ENCODE measurements at regions not wholly inside any gene's neighbourhood (a gene's known extent, or its start where the extent isn't known, plus 50 kb on each side); places are given as distances from the start of the nearest gene placed in this dataset.

GRCh38 chr6:108779536-108780275 is 68.5 kb upstream of the ARMC2 start:
- no peak for DNase-seq

DNA sequence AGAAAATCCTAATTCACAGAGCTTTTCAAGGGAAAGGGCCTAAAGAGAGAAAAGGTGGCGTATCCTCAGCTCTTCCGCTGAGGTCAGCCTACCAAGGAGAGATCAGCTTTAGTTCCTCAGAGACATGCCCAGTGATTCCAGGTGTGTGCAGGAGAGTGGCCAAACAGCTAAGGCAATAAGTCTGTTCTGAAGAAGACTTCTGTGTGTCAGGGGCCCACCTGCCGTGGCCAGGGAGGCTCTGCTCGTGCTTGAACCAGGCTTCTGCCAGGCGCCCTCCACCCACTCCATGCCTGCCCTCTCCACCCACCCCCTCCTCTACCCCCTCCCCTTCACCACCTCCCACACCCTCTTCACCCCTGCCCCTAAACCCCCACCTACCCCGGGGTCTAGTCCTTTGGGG is 67.4 kb upstream of the ARMC2 start:
- DNase-seq, result no peak

DNA sequence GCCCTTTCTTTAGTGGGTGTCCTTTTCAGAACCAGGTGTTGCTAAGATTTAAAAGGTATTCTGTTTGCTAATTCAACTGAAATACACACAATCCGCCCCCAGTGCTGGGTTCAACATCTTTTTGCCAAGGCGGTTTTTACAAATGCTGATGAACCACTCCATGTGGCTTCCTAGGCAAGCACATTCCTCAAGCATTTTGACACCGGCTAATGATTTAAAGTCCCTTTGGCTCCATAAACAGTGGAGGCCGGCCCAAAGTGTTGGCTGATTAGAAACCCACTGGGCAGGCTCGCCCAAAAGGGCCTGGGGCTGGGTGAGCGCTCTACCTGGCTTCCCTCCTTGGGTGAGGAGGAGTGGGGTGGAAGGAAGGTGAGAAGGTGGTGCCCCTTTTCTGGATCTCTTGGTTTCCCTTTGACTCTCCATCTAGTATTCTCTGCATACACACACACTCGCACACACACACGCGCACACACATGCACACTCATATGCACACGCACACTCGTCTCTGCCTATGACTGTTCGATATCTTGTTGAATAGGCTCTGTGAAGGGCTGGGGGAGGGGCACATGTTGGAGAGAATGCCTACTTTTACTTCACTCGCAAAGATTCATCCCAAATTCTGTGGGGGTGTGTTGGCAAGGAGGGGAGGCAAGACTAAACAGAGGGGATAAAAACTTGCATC is 66.7 kb upstream of the ARMC2 start:
- DNase-seq, result no peak

- peak; percentile 78 for DNase-seq
Observed at GRCh38 chr6:108782179-108783041, 65.8 kb upstream of the ARMC2 start.

DNA sequence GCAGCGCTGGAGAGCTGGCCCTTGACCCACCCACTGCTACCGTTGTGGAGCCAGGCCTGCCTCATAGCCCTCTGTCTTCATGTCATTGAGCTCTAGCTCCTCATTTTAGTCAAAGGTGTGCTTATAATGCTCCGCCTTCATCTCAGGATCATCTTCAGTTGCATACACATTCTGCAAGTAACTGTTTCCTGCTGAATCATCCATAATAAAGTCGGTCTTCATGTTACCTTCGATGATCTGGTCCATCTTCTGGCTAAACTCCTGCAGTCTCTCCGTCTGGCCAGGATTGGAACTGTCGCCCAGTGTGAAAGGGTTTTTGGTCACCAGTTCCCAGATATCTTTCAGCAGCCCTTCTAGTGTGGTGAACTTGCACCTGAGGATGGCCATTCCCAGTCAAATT is 62.6 kb upstream of the ARMC2 start:
- no peak for DNase-seq

DNA sequence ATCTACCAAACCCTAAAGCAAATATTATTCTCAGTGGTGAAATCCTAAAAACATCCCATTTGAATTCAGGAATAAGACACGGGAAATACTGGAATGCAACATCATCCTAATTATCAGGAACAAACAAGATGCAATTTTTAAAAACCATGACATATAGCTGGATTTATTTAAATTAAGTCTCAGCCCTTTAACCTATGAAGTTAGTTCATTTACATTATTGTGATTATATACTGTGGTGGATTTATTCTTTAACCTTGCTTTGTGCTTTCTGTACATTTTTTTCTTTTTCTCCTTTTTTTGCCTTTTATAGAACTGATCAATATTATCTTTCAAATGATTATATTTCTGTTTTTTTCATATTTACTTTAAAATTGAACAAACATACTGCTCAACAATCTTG is 59.8 kb upstream of the ARMC2 start:
- no peak for DNase-seq

DNA sequence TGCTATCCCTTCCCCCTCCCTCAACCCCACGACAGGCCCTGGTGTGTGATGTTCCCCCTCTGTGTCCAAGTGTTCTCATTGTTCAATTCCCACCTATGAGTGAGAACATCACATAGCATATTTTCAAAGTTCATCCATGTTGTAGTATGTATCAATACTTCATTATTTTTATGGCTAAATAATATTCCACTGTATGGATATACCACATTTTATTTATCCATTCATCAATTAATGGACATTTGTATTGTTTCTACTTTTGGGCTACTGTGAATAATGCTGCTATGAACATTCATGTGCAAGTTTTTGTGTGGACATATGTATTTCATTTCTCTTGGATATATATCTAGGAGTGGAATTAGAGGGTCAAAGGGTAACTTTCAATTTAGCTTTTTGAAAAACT is 58.7 kb upstream of the ARMC2 start:
- no peak for DNase-seq

GRCh38 chr6:108791700-108792099 is 56.5 kb upstream of the ARMC2 start:
- no peak for DNase-seq

DNA sequence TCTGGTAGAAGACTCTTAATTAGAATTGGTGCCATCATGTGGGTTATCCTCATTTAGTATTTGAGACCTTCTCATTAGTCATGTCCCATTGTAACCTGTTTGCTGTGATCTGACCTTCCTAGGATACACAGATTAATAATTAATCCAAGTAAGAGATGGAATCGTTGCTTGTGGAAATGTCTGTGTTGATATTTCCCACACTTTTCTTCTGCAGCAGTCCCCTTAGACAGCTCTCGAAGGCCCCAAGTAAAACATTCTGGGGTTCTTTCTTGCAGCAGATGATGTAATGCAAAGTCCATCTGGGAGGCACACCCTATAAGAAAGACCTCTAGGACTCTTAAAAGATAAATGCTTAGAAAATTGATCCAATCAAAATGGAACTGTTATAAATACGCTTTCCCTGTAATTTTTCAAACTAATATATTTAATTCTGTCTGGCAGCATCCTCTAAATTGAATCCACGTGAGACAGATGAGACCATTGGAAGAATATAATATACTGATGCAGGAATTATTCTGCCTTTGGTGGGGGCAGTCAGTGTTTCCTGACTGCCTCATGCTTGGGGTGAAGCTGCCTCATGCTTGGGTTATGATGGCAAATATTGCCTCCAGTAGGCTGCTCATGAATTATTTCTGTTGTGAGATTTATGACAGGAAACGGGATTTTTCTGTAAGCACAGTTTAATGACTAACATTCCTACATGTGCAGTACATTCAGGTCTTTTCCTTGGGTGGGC is 54.5 kb upstream of the ARMC2 start:
- DNase-seq, result no peak

DNA sequence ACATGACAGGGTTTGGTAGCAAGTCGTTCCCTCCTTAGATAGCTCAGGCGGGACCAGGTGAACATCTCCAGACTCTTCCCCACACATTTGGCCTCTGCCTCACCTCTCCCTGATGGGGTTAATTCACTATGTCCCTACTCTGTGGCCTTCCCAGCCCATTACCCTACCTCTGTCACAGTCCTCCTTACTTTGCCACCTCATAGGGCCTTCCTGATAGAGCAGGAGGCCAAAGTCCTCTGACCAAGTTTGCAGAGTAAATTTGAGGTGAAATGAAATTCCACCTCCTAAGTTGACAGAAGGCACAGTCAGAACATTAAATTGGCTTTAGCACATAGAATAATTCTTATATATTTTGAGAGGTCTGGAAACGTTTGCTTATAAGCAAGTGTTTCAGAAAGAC is 53.1 kb upstream of the ARMC2 start:
- DNase-seq, result no peak

- DNase-seq, result no peak
Observed at GRCh38 chr6:108795814-108796213, 52.4 kb upstream of the ARMC2 start.

DNA sequence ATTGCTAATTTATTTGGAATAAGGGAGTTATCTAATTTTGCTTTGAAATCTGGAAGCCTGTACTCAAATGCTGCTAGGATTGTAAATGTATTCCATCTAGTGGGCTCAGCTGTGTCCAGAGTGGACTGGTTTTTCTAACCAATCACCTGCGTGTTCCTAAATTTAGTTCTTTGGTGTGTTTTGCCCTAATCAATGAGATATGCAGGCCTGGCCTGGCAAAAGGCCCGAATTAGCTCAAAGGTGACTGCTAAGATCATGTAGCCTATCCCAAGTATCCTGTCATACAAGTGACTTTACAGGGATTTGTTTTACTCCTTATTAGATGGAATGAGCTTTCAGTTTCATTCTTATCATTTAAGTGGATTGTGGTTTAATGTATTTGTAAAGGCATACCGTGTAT is 51.3 kb upstream of the ARMC2 start:
- no peak for DNase-seq

DNA sequence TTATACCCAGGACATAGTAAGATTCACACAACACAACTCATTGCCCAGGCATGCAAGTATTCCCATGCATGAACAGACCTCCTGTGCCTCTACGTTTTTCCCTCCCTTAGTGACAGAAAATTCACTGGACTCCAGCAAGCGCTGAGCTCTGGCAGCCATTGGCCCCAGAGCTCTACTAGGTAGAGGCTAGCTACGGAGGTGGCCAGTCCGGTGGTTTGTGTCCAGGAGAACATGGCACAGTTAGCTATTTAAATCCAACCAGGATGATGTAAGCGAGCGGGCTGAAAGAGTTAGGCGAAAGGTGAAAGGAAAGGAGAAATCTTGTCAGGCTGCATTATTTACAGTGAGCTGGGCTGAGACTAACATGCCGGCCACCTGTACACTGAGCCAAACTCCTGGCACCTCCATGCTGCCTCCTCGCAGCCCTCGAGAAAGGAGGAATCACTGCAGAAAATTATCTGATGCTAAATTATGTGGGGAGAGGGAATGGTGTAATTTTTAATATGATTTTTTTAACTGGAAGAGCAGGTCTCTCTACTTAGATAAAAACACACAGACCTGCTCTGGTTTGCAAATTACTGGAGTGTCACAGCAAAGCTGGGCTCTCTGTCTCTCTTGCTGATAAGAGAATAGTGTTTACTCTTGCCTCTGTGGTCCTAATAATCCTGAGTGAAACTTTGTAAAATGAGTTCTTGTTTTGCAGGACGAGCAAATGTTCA is 50.1 kb upstream of the ARMC2 start:
- no peak for DNase-seq
